Vagina (tissue), 2 donors: ENCODE measurements at regions not wholly inside any gene's neighbourhood (a gene's known extent, or its start where the extent isn't known, plus 50 kb on each side); places are given as distances from the start of the nearest gene placed in this dataset.

Experiments used
- POLR2A ChIP-seq, 2 donors: fragments of 450-650 bp; IDR thresholded peaks; one replicate each; pipeline ENCODE4 v1.6.1; 2017; ENCODE audit warnings: antibody characterized with exemption in 2 of 2, mild to moderate bottlenecking in 2 of 2, moderate library complexity in 2 of 2
- POLR2AphosphoS5 ChIP-seq, 2 donors: sonication (generic); formaldehyde crosslinking; IDR thresholded peaks; one replicate each; pipeline ENCODE4 v1.9.0; 2017; ENCODE audit warnings: antibody characterized with exemption in 2 of 2, mild to moderate bottlenecking in 2 of 2, low read depth in 1 of 2; ENCODE audit not compliant: insufficient read depth in 1 of 2
- TF ChIP-seq, protein P1 (sequence below), 3 experiments: fragments of 450-650 bp in 2 of 3; fragments of 200-600 bp in 1 of 3; sonication (generic) in 1 of 3; IDR thresholded peaks; one replicate each; pipeline ENCODE4 v1.5.1; 2017 to 2019; ENCODE audit warnings: antibody characterized with exemption in 3 of 3, mild to moderate bottlenecking in 2 of 3, moderate library complexity in 2 of 3

DNA sequence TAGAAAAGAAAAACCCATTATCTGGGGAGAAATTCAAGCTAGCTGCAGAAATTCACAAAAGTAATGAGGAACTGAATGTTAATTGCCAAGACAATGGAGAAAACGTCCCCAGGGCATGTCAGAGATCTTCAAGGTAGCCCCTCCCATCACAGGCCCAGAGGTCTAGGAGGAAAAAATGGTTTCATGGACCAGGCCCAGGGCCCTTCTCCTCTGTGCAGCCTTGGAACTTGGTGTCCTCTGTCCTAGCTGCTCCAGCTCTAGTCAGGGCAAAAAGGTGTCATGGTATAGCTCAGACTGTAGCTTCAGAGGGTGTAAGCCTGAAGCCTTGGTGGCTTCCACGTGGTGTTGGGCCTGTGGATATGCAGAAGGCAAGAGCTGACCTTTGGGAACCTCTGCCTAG is 411.8 kb downstream of the ADRA2A start:
- TF ChIP-seq, protein P1, sequence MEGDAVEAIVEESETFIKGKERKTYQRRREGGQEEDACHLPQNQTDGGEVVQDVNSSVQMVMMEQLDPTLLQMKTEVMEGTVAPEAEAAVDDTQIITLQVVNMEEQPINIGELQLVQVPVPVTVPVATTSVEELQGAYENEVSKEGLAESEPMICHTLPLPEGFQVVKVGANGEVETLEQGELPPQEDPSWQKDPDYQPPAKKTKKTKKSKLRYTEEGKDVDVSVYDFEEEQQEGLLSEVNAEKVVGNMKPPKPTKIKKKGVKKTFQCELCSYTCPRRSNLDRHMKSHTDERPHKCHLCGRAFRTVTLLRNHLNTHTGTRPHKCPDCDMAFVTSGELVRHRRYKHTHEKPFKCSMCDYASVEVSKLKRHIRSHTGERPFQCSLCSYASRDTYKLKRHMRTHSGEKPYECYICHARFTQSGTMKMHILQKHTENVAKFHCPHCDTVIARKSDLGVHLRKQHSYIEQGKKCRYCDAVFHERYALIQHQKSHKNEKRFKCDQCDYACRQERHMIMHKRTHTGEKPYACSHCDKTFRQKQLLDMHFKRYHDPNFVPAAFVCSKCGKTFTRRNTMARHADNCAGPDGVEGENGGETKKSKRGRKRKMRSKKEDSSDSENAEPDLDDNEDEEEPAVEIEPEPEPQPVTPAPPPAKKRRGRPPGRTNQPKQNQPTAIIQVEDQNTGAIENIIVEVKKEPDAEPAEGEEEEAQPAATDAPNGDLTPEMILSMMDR (IDR thresholded peaks at IDR 0.05), result no peak
- TF ChIP-seq POLR2AphosphoS5 (IDR thresholded peaks at IDR 0.05; ENCODE audit: insufficient read depth in 1 of 2, low read depth in 1 of 2) (no peak), POLR2A (IDR thresholded peaks at IDR 0.05) (no peak)
